GM10266 (cell line): ENCODE measurements at regions not wholly inside any gene's neighbourhood (a gene's known extent, or its start where the extent isn't known, plus 50 kb on each side); places are given as distances from the start of the nearest gene placed in this dataset.

Experiments used
- DNase-seq: peaks from one replicate; pipeline ENCODE4 v3.0.0; 2012; ENCODE audit errors: extremely low spot score
- TF ChIP-seq, protein P1 (sequence below): IDR thresholded peaks from 2 replicates; pipeline ENCODE4 v1.5.1; 2012; ENCODE audit warnings: mild to moderate bottlenecking, low read depth; ENCODE audit not compliant: control insufficient read depth, insufficient read depth; ENCODE audit errors: missing control alignments

DNA sequence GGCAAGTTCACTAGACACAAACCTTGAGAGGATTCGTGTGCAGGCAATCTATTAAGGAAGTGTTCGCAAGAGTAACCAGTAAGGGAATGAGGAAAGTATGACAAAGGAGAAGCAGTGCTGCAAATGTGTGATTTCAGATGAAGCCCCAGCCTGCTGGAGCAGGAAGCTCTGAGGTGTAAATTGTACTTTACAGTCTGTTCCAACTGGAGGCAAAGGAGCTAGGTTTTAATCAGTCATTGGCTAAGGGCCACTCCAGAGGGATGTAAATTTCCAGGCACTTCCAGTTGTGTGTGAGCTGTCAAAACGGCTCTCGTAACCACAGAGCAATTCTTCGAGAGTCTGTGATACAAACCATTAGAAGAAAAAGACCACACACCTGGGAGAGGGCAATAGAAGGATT lies 359.5 kb upstream of the FAM98A start:
- no peak for DNase-seq
- TF ChIP-seq, protein P1, sequence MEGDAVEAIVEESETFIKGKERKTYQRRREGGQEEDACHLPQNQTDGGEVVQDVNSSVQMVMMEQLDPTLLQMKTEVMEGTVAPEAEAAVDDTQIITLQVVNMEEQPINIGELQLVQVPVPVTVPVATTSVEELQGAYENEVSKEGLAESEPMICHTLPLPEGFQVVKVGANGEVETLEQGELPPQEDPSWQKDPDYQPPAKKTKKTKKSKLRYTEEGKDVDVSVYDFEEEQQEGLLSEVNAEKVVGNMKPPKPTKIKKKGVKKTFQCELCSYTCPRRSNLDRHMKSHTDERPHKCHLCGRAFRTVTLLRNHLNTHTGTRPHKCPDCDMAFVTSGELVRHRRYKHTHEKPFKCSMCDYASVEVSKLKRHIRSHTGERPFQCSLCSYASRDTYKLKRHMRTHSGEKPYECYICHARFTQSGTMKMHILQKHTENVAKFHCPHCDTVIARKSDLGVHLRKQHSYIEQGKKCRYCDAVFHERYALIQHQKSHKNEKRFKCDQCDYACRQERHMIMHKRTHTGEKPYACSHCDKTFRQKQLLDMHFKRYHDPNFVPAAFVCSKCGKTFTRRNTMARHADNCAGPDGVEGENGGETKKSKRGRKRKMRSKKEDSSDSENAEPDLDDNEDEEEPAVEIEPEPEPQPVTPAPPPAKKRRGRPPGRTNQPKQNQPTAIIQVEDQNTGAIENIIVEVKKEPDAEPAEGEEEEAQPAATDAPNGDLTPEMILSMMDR = no peak

DNA sequence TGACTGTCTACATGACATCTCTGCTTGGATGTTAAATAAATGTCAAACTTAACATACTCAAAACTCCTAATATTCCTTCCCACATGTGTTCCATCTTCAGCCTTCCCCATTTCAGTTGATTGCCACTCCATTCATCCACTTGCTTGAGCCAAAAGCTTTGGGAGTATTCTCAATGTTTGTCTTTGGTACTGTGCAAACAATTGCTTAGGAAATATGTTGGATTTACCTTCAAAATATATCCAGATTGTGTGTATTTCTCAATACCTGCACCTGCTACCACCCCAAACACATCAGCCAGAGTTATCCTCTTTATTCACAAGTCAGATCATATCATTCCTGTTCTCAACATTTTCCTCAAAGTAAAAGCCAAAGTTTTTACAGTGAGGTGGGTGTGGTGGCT lies 350.3 kb upstream of the FAM98A start:
- TF ChIP-seq, protein P1 = no peak
- DNase-seq = no peak

DNA sequence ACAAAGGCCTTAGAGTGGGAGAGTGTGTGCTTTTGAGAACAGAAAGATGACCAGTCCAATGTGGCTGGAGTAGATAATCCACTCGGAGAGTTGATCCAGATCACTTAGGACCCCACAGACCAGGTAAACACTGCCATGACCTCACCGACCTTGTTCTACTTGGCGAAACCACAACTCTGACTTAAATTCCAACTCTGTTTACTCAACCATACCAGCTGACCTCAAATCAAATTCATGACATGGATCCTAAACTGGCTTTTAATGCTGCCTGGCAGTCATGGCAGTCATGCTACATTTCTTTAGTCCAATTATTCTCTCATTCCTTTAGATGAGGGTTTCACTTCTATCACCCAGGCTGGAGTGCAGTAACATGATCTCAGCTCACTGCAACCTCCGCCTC lies 347.1 kb upstream of the FAM98A start:
- TF ChIP-seq, protein P1 = no peak
- no peak for DNase-seq

DNA sequence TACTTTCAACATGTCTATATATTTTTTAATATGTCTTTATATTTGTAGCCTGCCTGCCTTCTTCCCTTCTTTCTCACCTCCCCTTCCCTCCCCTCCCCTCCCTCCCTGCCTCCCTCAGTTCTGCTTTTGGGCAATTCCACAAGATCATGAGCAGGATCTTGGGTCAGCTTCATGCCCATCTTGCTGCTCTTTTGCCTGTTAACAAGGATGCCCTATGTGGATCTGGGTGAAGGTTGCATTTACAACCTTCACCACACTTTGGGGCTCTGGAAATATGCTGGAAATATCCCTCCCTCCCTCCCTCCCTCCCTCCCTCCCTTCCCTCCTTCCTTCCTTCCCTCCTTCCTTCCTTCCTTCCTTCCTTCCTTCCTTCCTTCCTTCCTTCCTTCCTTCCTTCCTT lies 334.1 kb upstream of the FAM98A start:
- TF ChIP-seq, protein P1 = no peak
- DNase-seq = no peak

GRCh38 chr2:33931164-33931563 lies 332.1 kb upstream of the FAM98A start:
- DNase-seq = no peak
- TF ChIP-seq, protein P1 = no peak

GRCh38 chr2:33929467-33929866 lies 330.4 kb upstream of the FAM98A start:
- DNase-seq = no peak
- TF ChIP-seq, protein P1 = no peak

DNA sequence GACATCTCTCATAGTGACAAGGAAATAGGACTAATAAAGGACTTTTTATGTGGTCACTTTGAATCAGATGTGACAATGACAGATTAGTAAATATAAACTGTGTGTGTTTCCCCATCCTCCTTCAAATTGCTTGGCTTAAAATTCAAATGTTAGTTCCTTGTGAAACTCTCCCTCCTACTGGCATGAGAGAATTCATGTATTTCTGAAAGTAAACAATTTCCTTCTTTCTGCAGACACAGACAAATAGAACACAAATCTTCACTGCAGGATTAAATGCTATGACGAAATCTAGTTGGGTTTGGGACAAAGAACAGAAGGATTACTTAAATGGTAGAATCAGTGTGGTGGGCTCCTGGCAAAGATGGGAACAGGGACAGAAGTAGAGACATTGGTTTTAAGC lies 328.7 kb upstream of the FAM98A start:
- DNase-seq = no peak

More for the DNA sequence above, 328.7 kb upstream of the FAM98A start:
- TF ChIP-seq, protein P1 = no peak
